Cardiac fibroblast (primary cell): ENCODE measurements at regions not wholly inside any gene's neighbourhood (a gene's known extent, or its start where the extent isn't known, plus 50 kb on each side); places are given as distances from the start of the nearest gene placed in this dataset.

Experiments used
- DNase-seq, 2 donors: peaks; one replicate each; pipeline versions ENCODE4 v3.0.0 to v3.0.0-alpha.2; 2010; ENCODE audit warnings: low read depth in 2 of 2
- H3K4me3 ChIP-seq, 2 donors: replicated peaks in 1 of 2; 1 replicate in 1 of 2; 2 replicates in 1 of 2; pipeline ENCODE4 v1.5.1; 2011; ENCODE audit warnings: low read depth in 2 of 2, low read length in 2 of 2, mild to moderate bottlenecking in 2 of 2, moderate library complexity in 1 of 2
- CTCF ChIP-seq: IDR thresholded peaks from one replicate; pipeline ENCODE4 v1.5.1; 2011; ENCODE audit warnings: low read depth, mild to moderate bottlenecking, low read length, inconsistent platforms

GRCh38 chr14:31967669-31967975 lies 109.5 kb upstream of the ARHGAP5 start:
- DNase-seq, result no peak
- no peak for TF ChIP-seq CTCF
- H3K4me3 ChIP-seq, result no peak overlapping the region

GRCh38 chr14:31968107-31968810 lies 108.8 kb upstream of the ARHGAP5 start:
- TF ChIP-seq CTCF, result no peak
- peak in 1 of 2 donors; percentile 12 for DNase-seq
- no peak overlapping the region for H3K4me3 ChIP-seq

- DNase-seq, result no peak
- H3K4me3 ChIP-seq, result no peak overlapping the region
- peak; percentile 1 for TF ChIP-seq CTCF
These were observed 108.0 kb upstream of the ARHGAP5 start for GRCh38 chr14:31968956-31969698.

GRCh38 chr14:31969699-31970240 lies 107.3 kb upstream of the ARHGAP5 start:
- H3K4me3 ChIP-seq, result no peak overlapping the region
- DNase-seq, result no peak
- no peak for TF ChIP-seq CTCF

- no peak for DNase-seq
- no peak for TF ChIP-seq CTCF
- H3K4me3 ChIP-seq, result no peak overlapping the region
These were observed 106.4 kb upstream of the ARHGAP5 start for GRCh38 chr14:31970744-31971143.

- no peak for TF ChIP-seq CTCF
- no peak overlapping the region for H3K4me3 ChIP-seq
- no peak for DNase-seq
These were observed 105.5 kb upstream of the ARHGAP5 start for GRCh38 chr14:31971612-31972011.
